ENCODE measurements at regions not wholly inside any gene's neighbourhood (a gene's known extent, or its start where the extent isn't known, plus 50 kb on each side); places are given as distances from the start of the nearest gene placed in this dataset.

- TF ChIP-seq CTCF (IDR thresholded peaks at IDR 0.05; ENCODE audit: poor library complexity, severe bottlenecking): no peak
- TF ChIP-seq EP300 (conservative IDR thresholded peaks at IDR 0.05; ENCODE audit: poor library complexity, severe bottlenecking): no peak
- TF ChIP-seq, protein P1, sequence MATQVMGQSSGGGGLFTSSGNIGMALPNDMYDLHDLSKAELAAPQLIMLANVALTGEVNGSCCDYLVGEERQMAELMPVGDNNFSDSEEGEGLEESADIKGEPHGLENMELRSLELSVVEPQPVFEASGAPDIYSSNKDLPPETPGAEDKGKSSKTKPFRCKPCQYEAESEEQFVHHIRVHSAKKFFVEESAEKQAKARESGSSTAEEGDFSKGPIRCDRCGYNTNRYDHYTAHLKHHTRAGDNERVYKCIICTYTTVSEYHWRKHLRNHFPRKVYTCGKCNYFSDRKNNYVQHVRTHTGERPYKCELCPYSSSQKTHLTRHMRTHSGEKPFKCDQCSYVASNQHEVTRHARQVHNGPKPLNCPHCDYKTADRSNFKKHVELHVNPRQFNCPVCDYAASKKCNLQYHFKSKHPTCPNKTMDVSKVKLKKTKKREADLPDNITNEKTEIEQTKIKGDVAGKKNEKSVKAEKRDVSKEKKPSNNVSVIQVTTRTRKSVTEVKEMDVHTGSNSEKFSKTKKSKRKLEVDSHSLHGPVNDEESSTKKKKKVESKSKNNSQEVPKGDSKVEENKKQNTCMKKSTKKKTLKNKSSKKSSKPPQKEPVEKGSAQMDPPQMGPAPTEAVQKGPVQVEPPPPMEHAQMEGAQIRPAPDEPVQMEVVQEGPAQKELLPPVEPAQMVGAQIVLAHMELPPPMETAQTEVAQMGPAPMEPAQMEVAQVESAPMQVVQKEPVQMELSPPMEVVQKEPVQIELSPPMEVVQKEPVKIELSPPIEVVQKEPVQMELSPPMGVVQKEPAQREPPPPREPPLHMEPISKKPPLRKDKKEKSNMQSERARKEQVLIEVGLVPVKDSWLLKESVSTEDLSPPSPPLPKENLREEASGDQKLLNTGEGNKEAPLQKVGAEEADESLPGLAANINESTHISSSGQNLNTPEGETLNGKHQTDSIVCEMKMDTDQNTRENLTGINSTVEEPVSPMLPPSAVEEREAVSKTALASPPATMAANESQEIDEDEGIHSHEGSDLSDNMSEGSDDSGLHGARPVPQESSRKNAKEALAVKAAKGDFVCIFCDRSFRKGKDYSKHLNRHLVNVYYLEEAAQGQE (IDR thresholded peaks at IDR 0.05; ENCODE audit: borderline replicate concordance): no peak
- TF ChIP-seq EZH2 (IDR thresholded peaks at IDR 0.05; ENCODE audit: borderline replicate concordance, insufficient read depth, low read length, poor library complexity, severe bottlenecking): no peak
Observed at GRCh38 chr2:67313536-67313935, 83.6 kb upstream of the ETAA1 start.
